ENCODE measurements at regions not wholly inside any gene's neighbourhood (a gene's known extent, or its start where the extent isn't known, plus 50 kb on each side); places are given as distances from the start of the nearest gene placed in this dataset.

DNA sequence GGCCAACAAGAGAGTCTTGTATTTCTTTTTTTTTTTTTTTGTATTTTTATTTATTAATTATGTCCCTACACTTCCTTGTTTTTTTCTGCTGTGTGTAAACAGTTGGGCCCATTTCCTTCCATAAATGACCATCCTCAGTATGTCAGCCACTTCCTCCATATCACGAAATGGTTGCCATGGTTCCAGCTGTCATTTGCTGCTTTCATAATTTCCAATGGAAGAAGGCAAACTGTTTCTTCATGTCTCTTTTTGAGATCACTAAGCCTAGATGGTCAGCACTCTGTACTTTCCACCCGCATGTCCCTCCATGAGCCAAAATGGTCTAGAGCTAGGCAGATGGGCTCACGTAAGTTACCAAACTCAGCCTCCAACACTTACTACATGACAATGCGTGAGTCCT, 133.5 kb upstream of the FOXF1 start:
- H4K20me1 ChIP-seq (ENCODE audit: control insufficient read depth, insufficient read depth, low read depth, low read length) = no peaks in the 10 kb centered on the region
- no peak overlapping the region for H3K4me2 ChIP-seq (ENCODE audit: low read length)
- H3K27ac ChIP-seq (ENCODE audit: low read depth, low read length) = no peak overlapping the region
- H3F3A ChIP-seq (ENCODE audit: control insufficient read depth, insufficient read depth) = no peaks in the 10 kb centered on the region
- no peaks in the 10 kb centered on the region for H3K27me3 ChIP-seq (ENCODE audit: control insufficient read depth, low read length)
- H3K4me1 ChIP-seq (ENCODE audit: control insufficient read depth, low read length) = no peaks in the 10 kb centered on the region
- TF ChIP-seq, protein P1, sequence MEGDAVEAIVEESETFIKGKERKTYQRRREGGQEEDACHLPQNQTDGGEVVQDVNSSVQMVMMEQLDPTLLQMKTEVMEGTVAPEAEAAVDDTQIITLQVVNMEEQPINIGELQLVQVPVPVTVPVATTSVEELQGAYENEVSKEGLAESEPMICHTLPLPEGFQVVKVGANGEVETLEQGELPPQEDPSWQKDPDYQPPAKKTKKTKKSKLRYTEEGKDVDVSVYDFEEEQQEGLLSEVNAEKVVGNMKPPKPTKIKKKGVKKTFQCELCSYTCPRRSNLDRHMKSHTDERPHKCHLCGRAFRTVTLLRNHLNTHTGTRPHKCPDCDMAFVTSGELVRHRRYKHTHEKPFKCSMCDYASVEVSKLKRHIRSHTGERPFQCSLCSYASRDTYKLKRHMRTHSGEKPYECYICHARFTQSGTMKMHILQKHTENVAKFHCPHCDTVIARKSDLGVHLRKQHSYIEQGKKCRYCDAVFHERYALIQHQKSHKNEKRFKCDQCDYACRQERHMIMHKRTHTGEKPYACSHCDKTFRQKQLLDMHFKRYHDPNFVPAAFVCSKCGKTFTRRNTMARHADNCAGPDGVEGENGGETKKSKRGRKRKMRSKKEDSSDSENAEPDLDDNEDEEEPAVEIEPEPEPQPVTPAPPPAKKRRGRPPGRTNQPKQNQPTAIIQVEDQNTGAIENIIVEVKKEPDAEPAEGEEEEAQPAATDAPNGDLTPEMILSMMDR (IDR thresholded peaks at IDR 0.05; ENCODE audit: low read depth, low read length, poor library complexity, severe bottlenecking) = no peak
- no peak for TF ChIP-seq EZH2phosphoT487 (IDR thresholded peaks at IDR 0.05; ENCODE audit: borderline replicate concordance, low read length)
- no peaks in the 10 kb centered on the region for H3K9me3 ChIP-seq (ENCODE audit: control insufficient read depth, insufficient read depth, low read length)
- H3K9me2 ChIP-seq (replicated peaks; ENCODE audit: control insufficient read depth, low read length) = no peaks in the 10 kb centered on the region
- H3K36me3 ChIP-seq (ENCODE audit: control insufficient read depth, low read length) = no peaks in the 10 kb centered on the region
- H3K79me2 ChIP-seq (ENCODE audit: control insufficient read depth, low read length) = no peaks in the 10 kb centered on the region
- H3K4me3 ChIP-seq (ENCODE audit: low read length) = no peak overlapping the region

DNA sequence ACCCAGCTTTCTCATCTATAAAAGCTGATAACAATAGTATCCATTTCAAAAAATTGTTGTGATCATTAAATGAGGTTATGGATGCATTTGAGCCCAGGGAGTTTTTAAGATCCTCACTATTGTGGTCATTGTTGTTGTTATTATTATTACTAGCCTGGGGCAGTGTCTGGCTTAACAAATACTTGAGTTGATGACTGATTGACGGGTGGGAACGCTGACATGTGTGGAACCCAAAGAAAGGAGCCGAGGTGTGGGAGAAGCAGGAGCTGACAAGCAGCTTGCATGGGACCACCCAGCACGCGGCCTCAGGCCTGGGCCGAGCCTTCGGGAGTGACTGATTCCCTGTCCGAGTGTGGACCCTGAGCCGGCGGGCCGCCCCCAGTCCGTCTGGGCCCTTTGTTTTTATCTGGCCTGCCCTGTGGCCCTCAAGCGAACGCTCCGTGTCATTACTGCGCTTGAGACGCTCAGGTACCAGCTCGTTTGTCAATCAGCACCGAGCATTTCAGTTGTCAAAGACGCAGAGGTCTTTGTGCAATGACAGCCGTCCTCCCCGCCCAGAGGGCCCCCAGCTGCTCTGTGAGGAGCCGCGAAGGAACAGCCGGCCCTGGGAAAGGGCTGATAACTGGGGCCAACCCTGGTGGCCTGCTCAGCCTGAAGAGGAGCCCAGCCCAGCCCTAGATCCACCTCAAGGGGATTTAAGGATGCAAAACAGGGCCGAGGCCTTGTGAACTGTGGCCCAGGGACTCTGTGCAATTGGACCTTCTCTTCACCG, 132.9 kb upstream of the FOXF1 start:
- Histone ChIP-seq H3F3A (ENCODE audit: control insufficient read depth, insufficient read depth) (no peaks in the 10 kb centered on the region), H3K9me2 (replicated peaks; ENCODE audit: control insufficient read depth, low read length) (no peaks in the 10 kb centered on the region), H3K36me3 (ENCODE audit: control insufficient read depth, low read length) (no peaks in the 10 kb centered on the region), H3K4me2 (ENCODE audit: low read length) (no peak overlapping the region), H3K4me1 (ENCODE audit: control insufficient read depth, low read length) (no peaks in the 10 kb centered on the region), H3K79me2 (ENCODE audit: control insufficient read depth, low read length) (no peaks in the 10 kb centered on the region), H3K9me3 (ENCODE audit: control insufficient read depth, insufficient read depth, low read length) (no peaks in the 10 kb centered on the region), H4K20me1 (ENCODE audit: control insufficient read depth, insufficient read depth, low read depth, low read length) (no peaks in the 10 kb centered on the region), H3K27ac (ENCODE audit: low read depth, low read length) (no peak overlapping the region), H3K4me3 (ENCODE audit: low read length) (no peak overlapping the region), H3K27me3 (ENCODE audit: control insufficient read depth, low read length) (no peaks in the 10 kb centered on the region)
- no peak for TF ChIP-seq EZH2phosphoT487 (IDR thresholded peaks at IDR 0.05; ENCODE audit: borderline replicate concordance, low read length)
- TF ChIP-seq, protein P1 (IDR thresholded peaks at IDR 0.05; ENCODE audit: low read depth, low read length, poor library complexity, severe bottlenecking) = no peak

DNA sequence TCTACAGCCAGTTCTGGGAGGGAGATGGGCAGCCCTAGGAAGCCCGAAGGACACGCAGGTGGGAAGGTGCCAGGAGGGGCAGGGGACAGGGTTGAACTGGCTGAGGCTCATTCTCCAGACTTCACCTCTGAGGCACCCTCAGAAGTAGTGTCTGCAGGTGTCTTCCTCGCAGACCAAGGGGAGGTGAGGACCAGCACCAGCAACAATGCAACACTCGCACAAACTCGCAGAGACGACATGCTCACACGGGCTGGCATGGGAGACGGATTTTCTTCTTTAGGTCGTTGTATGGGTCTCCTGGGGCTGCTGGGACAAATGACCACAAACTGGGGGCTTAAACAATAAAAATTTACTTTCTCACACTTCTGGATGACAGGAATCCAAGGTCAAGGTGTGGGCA, 132.2 kb upstream of the FOXF1 start:
- Histone ChIP-seq H3K4me2 (ENCODE audit: low read length) (no peak overlapping the region), H3K9me2 (replicated peaks; ENCODE audit: control insufficient read depth, low read length) (no peaks in the 10 kb centered on the region), H3K4me1 (ENCODE audit: control insufficient read depth, low read length) (no peaks in the 10 kb centered on the region), H3K27ac (ENCODE audit: low read depth, low read length) (no peak overlapping the region), H3K36me3 (ENCODE audit: control insufficient read depth, low read length) (no peaks in the 10 kb centered on the region), H3K9me3 (ENCODE audit: control insufficient read depth, insufficient read depth, low read length) (no peaks in the 10 kb centered on the region), H3K79me2 (ENCODE audit: control insufficient read depth, low read length) (no peaks in the 10 kb centered on the region), H4K20me1 (ENCODE audit: control insufficient read depth, insufficient read depth, low read depth, low read length) (no peaks in the 10 kb centered on the region), H3K27me3 (ENCODE audit: control insufficient read depth, low read length) (no peaks in the 10 kb centered on the region), H3F3A (ENCODE audit: control insufficient read depth, insufficient read depth) (no peaks in the 10 kb centered on the region), H3K4me3 (ENCODE audit: low read length) (no peak overlapping the region)
- TF ChIP-seq, protein P1 (IDR thresholded peaks at IDR 0.05; ENCODE audit: low read depth, low read length, poor library complexity, severe bottlenecking) = no peak
- no peak for TF ChIP-seq EZH2phosphoT487 (IDR thresholded peaks at IDR 0.05; ENCODE audit: borderline replicate concordance, low read length)

Measured in DOHH2 (cell line).